ENCODE measurements at regions not wholly inside any gene's neighbourhood (a gene's known extent, or its start where the extent isn't known, plus 50 kb on each side); places are given as distances from the start of the nearest gene placed in this dataset.

- TF ChIP-seq CTCF (IDR thresholded peaks at IDR 0.05; ENCODE audit: insufficient read depth, low read length, poor library complexity, severe bottlenecking) (no peak), EZH2phosphoT487 (conservative IDR thresholded peaks at IDR 0.05; ENCODE audit: low read length) (no peak)
Measured at GRCh38 chr13:79675931-79676660, 195.1 kb downstream of the NDFIP2 start.

Data from SU-DHL-6 (cell line).